ENCODE measurements at regions not wholly inside any gene's neighbourhood (a gene's known extent, or its start where the extent isn't known, plus 50 kb on each side); places are given as distances from the start of the nearest gene placed in this dataset.

GRCh38 chr7:131882321-131882720 lies 325.9 kb upstream of the PODXL start:
- H3K27ac ChIP-seq (ENCODE audit: low read depth) = no peak overlapping the region
- no peak for DNase-seq (ENCODE audit: extremely low spot score)
- no peaks in the 10 kb centered on the region for H3K36me3 ChIP-seq (ENCODE audit: insufficient read depth)
- no peak overlapping the region for H3K4me3 ChIP-seq (ENCODE audit: low read depth, low read length)
- H3K4me1 ChIP-seq (ENCODE audit: insufficient read depth) = no peaks in the 10 kb centered on the region

GRCh38 chr7:131880078-131880477 lies 323.6 kb upstream of the PODXL start:
- DNase-seq (ENCODE audit: extremely low spot score) = no peak
- 88% methylated on average over 2 of the region's 2 CpGs for WGBS
- no peaks in the 10 kb centered on the region for H3K4me1 ChIP-seq (ENCODE audit: insufficient read depth)

GRCh38 chr7:131879424-131879823 lies 323.0 kb upstream of the PODXL start:
- no peaks in the 10 kb centered on the region for H3K36me3 ChIP-seq (ENCODE audit: insufficient read depth)
- H3K4me3 ChIP-seq (ENCODE audit: low read depth, low read length) = no peak overlapping the region
- no peak for DNase-seq (ENCODE audit: extremely low spot score)
- H3K4me1 ChIP-seq (ENCODE audit: insufficient read depth) = no peaks in the 10 kb centered on the region
- WGBS = 89% methylated on average over 4 of the region's 4 CpGs
- no peak overlapping the region for H3K27ac ChIP-seq (ENCODE audit: low read depth)

More at GRCh38 chr7:131880078-131880477, 323.6 kb upstream of the PODXL start:
- H3K36me3 ChIP-seq (ENCODE audit: insufficient read depth) = no peaks in the 10 kb centered on the region
- no peak overlapping the region for H3K4me3 ChIP-seq (ENCODE audit: low read depth, low read length)
- no peak overlapping the region for H3K27ac ChIP-seq (ENCODE audit: low read depth)

- WGBS = 82% methylated on average over 2 of the region's 2 CpGs
- H3K4me3 ChIP-seq (ENCODE audit: low read depth, low read length) = no peak overlapping the region
These were observed 322.3 kb upstream of the PODXL start for GRCh38 chr7:131878777-131879176.

GRCh38 chr7:131873581-131873980 lies 317.2 kb upstream of the PODXL start:
- Histone ChIP-seq H3K4me3 (ENCODE audit: low read depth, low read length) (no peak overlapping the region), H3K27ac (ENCODE audit: low read depth) (no peak overlapping the region), H3K36me3 (ENCODE audit: insufficient read depth) (no peaks in the 10 kb centered on the region), H3K4me1 (ENCODE audit: insufficient read depth) (no peaks in the 10 kb centered on the region)
- WGBS = 49% methylated on average over 6 of the region's 6 CpGs
- DNase-seq (ENCODE audit: extremely low spot score) = no peak

More at GRCh38 chr7:131878777-131879176, 322.3 kb upstream of the PODXL start:
- Histone ChIP-seq H3K4me1 (ENCODE audit: insufficient read depth) (no peaks in the 10 kb centered on the region), H3K36me3 (ENCODE audit: insufficient read depth) (no peaks in the 10 kb centered on the region), H3K27ac (ENCODE audit: low read depth) (no peak overlapping the region)
- no peak for DNase-seq (ENCODE audit: extremely low spot score)

- Histone ChIP-seq H3K36me3 (ENCODE audit: insufficient read depth) (no peaks in the 10 kb centered on the region), H3K4me1 (ENCODE audit: insufficient read depth) (no peaks in the 10 kb centered on the region), H3K4me3 (ENCODE audit: low read depth, low read length) (no peak overlapping the region), H3K27ac (ENCODE audit: low read depth) (no peak overlapping the region)
- 95% methylated on average over 1 of the region's 1 CpG for WGBS
- DNase-seq (ENCODE audit: extremely low spot score) = no peak
These were observed 313.6 kb upstream of the PODXL start for GRCh38 chr7:131869986-131870385.

- 71% methylated on average over 3 of the region's 3 CpGs for WGBS
- H3K36me3 ChIP-seq (ENCODE audit: insufficient read depth) = no peaks in the 10 kb centered on the region
- no peak for DNase-seq (ENCODE audit: extremely low spot score)
- no peak overlapping the region for H3K27ac ChIP-seq (ENCODE audit: low read depth)
- H3K4me1 ChIP-seq (ENCODE audit: insufficient read depth) = no peaks in the 10 kb centered on the region
- H3K4me3 ChIP-seq (ENCODE audit: low read depth, low read length) = no peak overlapping the region
These were observed 312.9 kb upstream of the PODXL start for GRCh38 chr7:131869169-131869844.

GRCh38 chr7:131867461-131867860 lies 311.0 kb upstream of the PODXL start:
- 85% methylated on average over 4 of the region's 4 CpGs for WGBS
- H3K4me1 ChIP-seq (ENCODE audit: insufficient read depth) = no peaks in the 10 kb centered on the region

GRCh38 chr7:131865911-131866310 lies 309.5 kb upstream of the PODXL start:
- H3K4me3 ChIP-seq (ENCODE audit: low read depth, low read length) = no peak overlapping the region
- 93% methylated on average over 2 of the region's 2 CpGs for WGBS
- no peak for DNase-seq (ENCODE audit: extremely low spot score)
- no peaks in the 10 kb centered on the region for H3K36me3 ChIP-seq (ENCODE audit: insufficient read depth)
- no peak overlapping the region for H3K27ac ChIP-seq (ENCODE audit: low read depth)
- no peaks in the 10 kb centered on the region for H3K4me1 ChIP-seq (ENCODE audit: insufficient read depth)

More at GRCh38 chr7:131867461-131867860, 311.0 kb upstream of the PODXL start:
- H3K4me3 ChIP-seq (ENCODE audit: low read depth, low read length) = no peak overlapping the region
- H3K27ac ChIP-seq (ENCODE audit: low read depth) = no peak overlapping the region
- DNase-seq (ENCODE audit: extremely low spot score) = no peak
- no peaks in the 10 kb centered on the region for H3K36me3 ChIP-seq (ENCODE audit: insufficient read depth)

GRCh38 chr7:131861620-131862346 lies 305.4 kb upstream of the PODXL start:
- Histone ChIP-seq H3K27ac (ENCODE audit: low read depth) (no peak overlapping the region), H3K4me3 (ENCODE audit: low read depth, low read length) (no peak overlapping the region), H3K4me1 (ENCODE audit: insufficient read depth) (no peaks in the 10 kb centered on the region), H3K36me3 (ENCODE audit: insufficient read depth) (no peaks in the 10 kb centered on the region)
- WGBS = 53% methylated on average over 4 of the region's 4 CpGs
- DNase-seq (ENCODE audit: extremely low spot score) = no peak

- no peak for DNase-seq (ENCODE audit: extremely low spot score)
- no peaks in the 10 kb centered on the region for H3K36me3 ChIP-seq (ENCODE audit: insufficient read depth)
- H3K4me3 ChIP-seq (ENCODE audit: low read depth, low read length) = no peak overlapping the region
- H3K4me1 ChIP-seq (ENCODE audit: insufficient read depth) = no peaks in the 10 kb centered on the region
- H3K27ac ChIP-seq (ENCODE audit: low read depth) = no peak overlapping the region
- WGBS = 10% methylated on average over 6 of the region's 6 CpGs
These were observed 302.9 kb upstream of the PODXL start for GRCh38 chr7:131859147-131859821.

GRCh38 chr7:131858611-131859010 lies 302.2 kb upstream of the PODXL start:
- no peak overlapping the region for H3K4me3 ChIP-seq (ENCODE audit: low read depth, low read length)
- 67% methylated on average over 2 of the region's 2 CpGs for WGBS
- no peak overlapping the region for H3K27ac ChIP-seq (ENCODE audit: low read depth)
- no peaks in the 10 kb centered on the region for H3K36me3 ChIP-seq (ENCODE audit: insufficient read depth)
- no peaks in the 10 kb centered on the region for H3K4me1 ChIP-seq (ENCODE audit: insufficient read depth)
- DNase-seq (ENCODE audit: extremely low spot score) = no peak

GRCh38 chr7:131849472-131849871 lies 293.0 kb upstream of the PODXL start:
- no peaks in the 10 kb centered on the region for H3K4me1 ChIP-seq (ENCODE audit: insufficient read depth)
- no peak overlapping the region for H3K4me3 ChIP-seq (ENCODE audit: low read depth, low read length)
- no peak overlapping the region for H3K27ac ChIP-seq (ENCODE audit: low read depth)
- DNase-seq (ENCODE audit: extremely low spot score) = no peak
- no peaks in the 10 kb centered on the region for H3K36me3 ChIP-seq (ENCODE audit: insufficient read depth)
- 93% methylated on average over 7 of the region's 7 CpGs for WGBS

GRCh38 chr7:131848033-131848432 lies 291.6 kb upstream of the PODXL start:
- DNase-seq (ENCODE audit: extremely low spot score) = no peak
- WGBS = 92% methylated on average over 7 of the region's 7 CpGs
- Histone ChIP-seq H3K27ac (ENCODE audit: low read depth) (no peak overlapping the region), H3K36me3 (ENCODE audit: insufficient read depth) (no peaks in the 10 kb centered on the region), H3K4me1 (ENCODE audit: insufficient read depth) (no peaks in the 10 kb centered on the region), H3K4me3 (ENCODE audit: low read depth, low read length) (no peak overlapping the region)

All from urinary bladder (tissue), 3 donors.